H9 (cell line): ENCODE measurements at regions not wholly inside any gene's neighbourhood (a gene's known extent, or its start where the extent isn't known, plus 50 kb on each side); places are given as distances from the start of the nearest gene placed in this dataset.

ENCODE experiments used
- DNase-seq: peaks from one replicate; pipeline ENCODE4 v3.0.0-alpha.2; 2017
- H2AFZ ChIP-seq: one replicate; pipeline ENCODE4 v1.6.1; 2013; ENCODE audit warnings: mild to moderate bottlenecking, low read length, control low read depth, moderate library complexity
- H2AK5ac ChIP-seq: 2 replicates; pipeline ENCODE4 v1.6.1; 2013; ENCODE audit warnings: low read length, control low read depth, mixed read lengths; ENCODE audit not compliant: insufficient read length
- H2BK120ac ChIP-seq: one replicate; pipeline ENCODE4 v1.6.1; 2013; ENCODE audit warnings: low read depth, mild to moderate bottlenecking, low read length, control low read depth, inconsistent platforms; ENCODE audit not compliant: poor library complexity, severe bottlenecking
- H2BK12ac ChIP-seq: 2 replicates; pipeline ENCODE4 v1.6.1; 2013; ENCODE audit warnings: low read length, control low read depth, mixed read lengths, low read depth; ENCODE audit not compliant: insufficient read length
- H2BK15ac ChIP-seq: 2 replicates; pipeline ENCODE4 v1.6.1; 2013; ENCODE audit warnings: low read depth, low read length, control low read depth
- H2BK20ac ChIP-seq: one replicate; pipeline ENCODE4 v1.6.1; 2013; ENCODE audit warnings: low read depth, mild to moderate bottlenecking, low read length, control low read depth, inconsistent platforms; ENCODE audit not compliant: poor library complexity, severe bottlenecking
- H2BK5ac ChIP-seq: 2 replicates; pipeline ENCODE4 v1.6.1; 2013; ENCODE audit warnings: low read length, control low read depth, mixed read lengths; ENCODE audit not compliant: insufficient read length
- H3K14ac ChIP-seq: 2 replicates; pipeline ENCODE4 v1.6.1; 2013; ENCODE audit warnings: low read length, control low read depth; ENCODE audit not compliant: insufficient read depth
- H3K18ac ChIP-seq: 2 replicates; pipeline ENCODE4 v1.6.1; 2013; ENCODE audit warnings: low read depth, mild to moderate bottlenecking, mixed read lengths, low read length, control low read depth; ENCODE audit not compliant: insufficient read length
- H3K23ac ChIP-seq: 2 replicates; pipeline ENCODE4 v1.6.1; 2013; ENCODE audit warnings: low read length, control low read depth, mixed read lengths, low read depth; ENCODE audit not compliant: insufficient read length
- H3K23me2 ChIP-seq: 2 replicates; pipeline ENCODE4 v1.6.1; 2013; ENCODE audit warnings: low read depth, mild to moderate bottlenecking, mixed read lengths, low read length, control low read depth; ENCODE audit not compliant: insufficient read length, poor library complexity, severe bottlenecking
- H3K27ac ChIP-seq: 2 replicates; pipeline ENCODE4 v1.5.1; 2013; ENCODE audit warnings: low read length, control low read depth, mixed read lengths, low read depth; ENCODE audit not compliant: insufficient read length
- H3K27me3 ChIP-seq: 2 replicates; pipeline ENCODE4 v1.6.1; 2013; ENCODE audit warnings: low read length, control low read depth, inconsistent platforms; ENCODE audit not compliant: insufficient read depth
- H3K4ac ChIP-seq: 2 replicates; pipeline ENCODE4 v1.6.1; 2013; ENCODE audit warnings: low read depth, mild to moderate bottlenecking, control low read depth, inconsistent platforms, low read length, moderate library complexity
- H3K4me1 ChIP-seq: 2 replicates; pipeline ENCODE4 v1.6.1; 2013; ENCODE audit warnings: low read length, control low read depth, inconsistent platforms; ENCODE audit not compliant: insufficient read depth
- H3K4me2 ChIP-seq: 2 replicates; pipeline ENCODE4 v1.6.1; 2013; ENCODE audit warnings: low read length, control low read depth, mixed read lengths; ENCODE audit not compliant: insufficient read length, insufficient read depth
- H3K56ac ChIP-seq: 2 replicates; pipeline ENCODE4 v1.6.1; 2013; ENCODE audit warnings: low read depth, mild to moderate bottlenecking, mixed read lengths, low read length, control low read depth; ENCODE audit not compliant: insufficient read length
- H3K79me1 ChIP-seq: 2 replicates; pipeline ENCODE4 v1.6.1; 2013; ENCODE audit warnings: low read depth, mild to moderate bottlenecking, moderate library complexity, low read length, control low read depth, inconsistent platforms; ENCODE audit not compliant: insufficient read depth, poor library complexity, severe bottlenecking
- H3K79me2 ChIP-seq: 2 replicates; pipeline ENCODE4 v1.6.1; 2013; ENCODE audit warnings: low read length, control low read depth, inconsistent platforms; ENCODE audit not compliant: insufficient read depth
- H3K9ac ChIP-seq: 2 replicates; pipeline ENCODE4 v1.6.1; 2013; ENCODE audit warnings: low read length, control low read depth, mixed read lengths; ENCODE audit not compliant: insufficient read length; ENCODE audit errors: extremely low read depth
- H3K9me3 ChIP-seq: one replicate; pipeline ENCODE4 v1.6.1; 2013; ENCODE audit warnings: low read depth, low read length, inconsistent platforms; ENCODE audit not compliant: control insufficient read depth
- H3T11ph ChIP-seq: one replicate; pipeline ENCODE4 v1.6.1; 2013; ENCODE audit warnings: mild to moderate bottlenecking, low read length, control low read depth, inconsistent platforms
- H4K20me1 ChIP-seq: one replicate; pipeline ENCODE4 v1.6.1; 2013; ENCODE audit not compliant: control insufficient read depth, insufficient read length, insufficient read depth
- H4K5ac ChIP-seq: 2 replicates; pipeline ENCODE4 v1.6.1; 2013; ENCODE audit warnings: low read depth, mild to moderate bottlenecking, mixed read lengths, low read length, control low read depth; ENCODE audit not compliant: insufficient read length
- H4K8ac ChIP-seq: replicated peaks from 2 replicates; pipeline ENCODE4 v1.6.1; 2013; ENCODE audit warnings: low read length, control low read depth, mixed read lengths, low read depth; ENCODE audit not compliant: insufficient read length
- H4K91ac ChIP-seq: 2 replicates; pipeline ENCODE4 v1.6.1; 2013; ENCODE audit warnings: low read depth, mild to moderate bottlenecking, moderate library complexity, mixed read lengths, low read length, control low read depth; ENCODE audit not compliant: insufficient read length
- H3K27ac Mint-ChIP-seq, 3 experiments: 2 replicates in 2 of 3; 3 replicates in 1 of 3; pipeline ENCODE4 v1.8.0; 2020 to 2021; ENCODE audit warnings: mixed read lengths in 3 of 3, mild to moderate bottlenecking in 1 of 3, moderate library complexity in 1 of 3
- H3K27me3 Mint-ChIP-seq: 2 replicates; pipeline ENCODE4 v1.8.0; 2021; ENCODE audit warnings: low read depth, mild to moderate bottlenecking, moderate library complexity, mixed read lengths
- H3K36me3 Mint-ChIP-seq, 3 experiments: 2 replicates in 2 of 3; 3 replicates in 1 of 3; pipeline ENCODE4 v1.8.0; 2020 to 2021; ENCODE audit warnings: low read depth in 3 of 3, mixed read lengths in 3 of 3; ENCODE audit not compliant: insufficient read depth in 1 of 3
- H3K4me1 Mint-ChIP-seq, 2 experiments: 2 replicates each; pipeline ENCODE4 v1.8.0; 2020; ENCODE audit warnings: mixed read lengths in 2 of 2
- H3K4me3 Mint-ChIP-seq, 2 experiments: 2 replicates in 1 of 2; 3 replicates in 1 of 2; pipeline ENCODE4 v1.8.0; 2020 to 2021; ENCODE audit warnings: mild to moderate bottlenecking in 2 of 2, mixed read lengths in 2 of 2, moderate library complexity in 1 of 2
- H3K9me3 Mint-ChIP-seq, 2 experiments: 2 replicates in 1 of 2; 3 replicates in 1 of 2; pipeline ENCODE4 v1.8.0; 2020; ENCODE audit warnings: mild to moderate bottlenecking in 2 of 2, mixed read lengths in 2 of 2, moderate library complexity in 1 of 2
- WGBS: extraction: QIAGEN DNeasy Blood & Tissue Kit; methylation state at CpG from one replicate; pipeline ENCODE4 v1.1.7; 2013; ENCODE audit warnings: missing lambda C conversion rate, low lambda C conversion rate, mixed read lengths; ENCODE audit not compliant: insufficient read length; ENCODE audit errors: extremely low coverage; 5-methylcytosine and 5-hydroxymethylcytosine counted together
- TF ChIP-seq, protein P1 (sequence below): fragments of 200-600 bp; sonication (generic); conservative IDR thresholded peaks from 3 replicates; pipeline ENCODE4 v1.8.0; 2021; ENCODE audit warnings: antibody characterized with exemption, mild to moderate bottlenecking

DNA sequence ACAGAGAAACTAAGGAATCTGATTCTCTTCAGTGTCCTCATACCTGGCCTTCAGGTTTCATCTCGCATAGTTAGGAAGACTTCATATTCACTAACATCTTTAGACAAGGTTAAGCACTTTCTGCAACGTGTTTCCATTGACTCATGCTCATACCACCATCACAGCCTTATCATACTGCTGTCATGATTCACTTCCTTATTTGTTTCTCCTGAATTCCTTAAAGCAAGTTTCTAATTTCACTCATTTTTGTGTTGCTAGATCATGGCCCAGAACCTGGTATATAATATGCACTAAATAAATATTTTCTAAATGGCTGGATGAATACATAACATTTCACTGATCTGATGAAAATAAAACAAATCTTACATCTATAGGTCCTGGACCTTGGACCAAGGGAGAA is 472.9 kb downstream of the PRELID2 start:
- Histone ChIP-seq H2BK15ac (no peak overlapping the region), H4K20me1 (no peaks in the 10 kb centered on the region), H3K9ac (no peak overlapping the region), H4K8ac (no peak overlapping the region), H2AK5ac (no peak overlapping the region), H3K79me2 (no peaks in the 10 kb centered on the region), H2BK5ac (no peak overlapping the region), H3K9me3 (no peaks in the 10 kb centered on the region), H3K23ac (no peak overlapping the region), H2BK12ac (no peak overlapping the region), H3K79me1 (no peaks in the 10 kb centered on the region), H3K27ac (no peak overlapping the region), H3K56ac (no peak overlapping the region), H2BK120ac (no peak overlapping the region), H3K4me1 (no peaks in the 10 kb centered on the region), H3K4me2 (no peak overlapping the region), H3K27me3 (no peaks in the 10 kb centered on the region), H3K23me2 (no peaks in the 10 kb centered on the region), H2AFZ (no peak overlapping the region), H4K5ac (no peak overlapping the region), H3K18ac (no peak overlapping the region), H4K91ac (no peak overlapping the region), H3K4ac (no peak overlapping the region), H2BK20ac (no peak overlapping the region), H3T11ph (no peak overlapping the region), H3K14ac (no peak overlapping the region)
- H3K36me3 Mint-ChIP-seq, result no peaks in the 10 kb centered on the region; a peak in 1 of 7 replicates
- H3K27me3 Mint-ChIP-seq, result peaks cover 1% of the 10 kb centered on the region; the same call in 1 of the 2 replicates
- H3K4me1 Mint-ChIP-seq, result no peaks in the 10 kb centered on the region
- TF ChIP-seq, protein P1, sequence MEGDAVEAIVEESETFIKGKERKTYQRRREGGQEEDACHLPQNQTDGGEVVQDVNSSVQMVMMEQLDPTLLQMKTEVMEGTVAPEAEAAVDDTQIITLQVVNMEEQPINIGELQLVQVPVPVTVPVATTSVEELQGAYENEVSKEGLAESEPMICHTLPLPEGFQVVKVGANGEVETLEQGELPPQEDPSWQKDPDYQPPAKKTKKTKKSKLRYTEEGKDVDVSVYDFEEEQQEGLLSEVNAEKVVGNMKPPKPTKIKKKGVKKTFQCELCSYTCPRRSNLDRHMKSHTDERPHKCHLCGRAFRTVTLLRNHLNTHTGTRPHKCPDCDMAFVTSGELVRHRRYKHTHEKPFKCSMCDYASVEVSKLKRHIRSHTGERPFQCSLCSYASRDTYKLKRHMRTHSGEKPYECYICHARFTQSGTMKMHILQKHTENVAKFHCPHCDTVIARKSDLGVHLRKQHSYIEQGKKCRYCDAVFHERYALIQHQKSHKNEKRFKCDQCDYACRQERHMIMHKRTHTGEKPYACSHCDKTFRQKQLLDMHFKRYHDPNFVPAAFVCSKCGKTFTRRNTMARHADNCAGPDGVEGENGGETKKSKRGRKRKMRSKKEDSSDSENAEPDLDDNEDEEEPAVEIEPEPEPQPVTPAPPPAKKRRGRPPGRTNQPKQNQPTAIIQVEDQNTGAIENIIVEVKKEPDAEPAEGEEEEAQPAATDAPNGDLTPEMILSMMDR, result no peak
- no peaks in the 10 kb centered on the region for H3K9me3 Mint-ChIP-seq
- WGBS, result no CpG with 5 or more reads among the region's 2 CpGs
- no peak overlapping the region for H3K4me3 Mint-ChIP-seq
- DNase-seq, result no peak
- no peak overlapping the region for H3K27ac Mint-ChIP-seq
